ENCODE measurements at regions not wholly inside any gene's neighbourhood (a gene's known extent, or its start where the extent isn't known, plus 50 kb on each side); places are given as distances from the start of the nearest gene placed in this dataset.

DNA sequence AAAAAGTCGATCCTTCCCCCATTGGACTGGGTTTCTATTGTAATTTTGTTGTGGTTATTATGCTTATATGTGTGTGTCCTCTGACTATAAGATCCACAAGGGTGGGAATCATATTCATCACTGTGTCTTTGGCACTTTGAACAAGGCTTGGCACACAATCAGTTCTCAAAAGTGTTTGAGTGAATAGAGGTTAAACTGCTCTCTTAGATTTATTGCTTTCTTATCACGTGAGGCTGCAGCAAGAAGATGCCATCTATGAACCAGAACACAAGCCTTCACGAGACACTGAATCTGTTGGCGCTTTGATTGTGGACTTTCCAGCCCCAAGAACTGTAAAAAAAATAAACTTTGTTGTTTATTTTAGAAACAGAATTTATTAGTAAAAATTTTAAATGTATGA is 295.0 kb upstream of the MDFIC2 start:
- TF ChIP-seq, protein P1, sequence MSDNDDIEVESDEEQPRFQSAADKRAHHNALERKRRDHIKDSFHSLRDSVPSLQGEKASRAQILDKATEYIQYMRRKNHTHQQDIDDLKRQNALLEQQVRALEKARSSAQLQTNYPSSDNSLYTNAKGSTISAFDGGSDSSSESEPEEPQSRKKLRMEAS (IDR thresholded peaks at IDR 0.05; ENCODE audit: insufficient read depth, insufficient read length), result no peak
- no peak for TF ChIP-seq FOS (IDR thresholded peaks at IDR 0.05; ENCODE audit: borderline replicate concordance, insufficient read depth, low read length)
- TF ChIP-seq CTCF (IDR thresholded peaks at IDR 0.05; ENCODE audit: extremely low read depth in 1 of 2, insufficient read depth in 1 of 2, low read depth in 1 of 2, low read length in 2 of 2), result no peak
- TF ChIP-seq MYC (IDR thresholded peaks at IDR 0.05; ENCODE audit: low read depth, low read length), result no peak
- TF ChIP-seq GATA2 (IDR thresholded peaks at IDR 0.05; ENCODE audit: insufficient read depth, insufficient read length, low read depth, low read length), result no peak
- TF ChIP-seq POLR2A (IDR thresholded peaks at IDR 0.05; ENCODE audit: low read depth, low read length), result no peak
- no peak for TF ChIP-seq POLR2AphosphoS5 (IDR thresholded peaks at IDR 0.05; ENCODE audit: insufficient read depth, low read depth, low read length)

Measured in endothelial cell of umbilical vein (primary cell).